ACHN (cell line): ENCODE measurements at regions not wholly inside any gene's neighbourhood (a gene's known extent, or its start where the extent isn't known, plus 50 kb on each side); places are given as distances from the start of the nearest gene placed in this dataset.
"Not testable (repeated sequence)": the region's sequence is repeated elsewhere in the genome, so short reads cannot be mapped to it uniquely, and the experiment has no call there.

Experiments
- DNase-seq: peaks from one replicate; pipeline ENCODE4 v3.0.0-alpha.2; 2015
- in situ Hi-C: cut with HindIII; loops from 2 replicates; pipeline ENCODE4 v1.10.0; 2017; ENCODE audit warnings: low sequenced_read_pairs, low pct_ligation_motif_present, low pct_unique_long_range_greater_than_20kb

DNA sequence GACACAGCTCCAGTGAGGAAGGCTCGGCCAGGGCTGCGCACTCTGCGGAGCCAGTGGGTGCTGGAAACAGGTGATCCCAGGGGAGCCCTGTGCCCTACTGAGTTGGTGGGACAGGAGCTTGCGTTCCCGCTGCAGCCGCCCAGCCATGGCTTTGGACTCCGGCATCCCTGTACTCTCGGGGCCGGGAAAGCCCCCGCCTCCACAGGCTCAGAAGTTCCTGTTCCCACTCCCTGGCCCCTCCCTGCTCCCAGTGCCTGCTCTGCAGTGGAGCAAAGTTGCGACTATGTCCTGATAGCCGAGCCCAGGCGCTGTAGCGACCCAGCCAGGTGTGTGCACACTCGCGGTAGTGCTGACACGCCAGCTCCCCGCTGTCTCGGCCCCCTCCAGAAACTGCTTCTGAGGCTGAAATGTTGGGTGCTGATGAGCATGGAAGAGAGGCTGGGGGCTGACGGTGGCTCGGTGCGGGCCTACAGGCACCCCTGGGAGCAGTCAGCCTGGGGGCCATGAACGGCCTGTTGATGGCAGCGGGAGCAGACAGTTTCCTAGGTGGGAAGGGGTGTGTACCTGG lies 344.6 kb upstream of the MGAT4C start:
- no peak for DNase-seq
- in situ Hi-C loops, result no loop called here

DNA sequence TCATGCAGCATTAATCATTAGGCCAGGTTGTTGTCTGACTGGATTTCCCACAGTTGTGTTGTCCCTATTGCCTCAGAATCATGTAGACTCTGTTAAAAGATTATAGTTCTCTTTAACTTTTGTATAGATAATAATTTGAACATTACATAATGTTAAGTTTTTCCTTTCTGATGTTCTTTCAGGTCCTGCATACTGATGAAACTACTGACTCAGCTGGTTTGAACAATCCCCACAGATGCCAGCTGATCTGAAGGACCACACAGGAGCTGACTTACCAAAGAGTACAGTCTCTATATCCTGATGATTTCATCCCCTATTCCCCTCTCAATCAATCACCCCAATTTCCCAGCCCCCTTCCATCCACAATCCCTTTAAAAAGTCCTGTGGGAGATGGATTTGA lies 341.2 kb upstream of the MGAT4C start:
- in situ Hi-C loops, result no loop called here
- no peak for DNase-seq

DNA sequence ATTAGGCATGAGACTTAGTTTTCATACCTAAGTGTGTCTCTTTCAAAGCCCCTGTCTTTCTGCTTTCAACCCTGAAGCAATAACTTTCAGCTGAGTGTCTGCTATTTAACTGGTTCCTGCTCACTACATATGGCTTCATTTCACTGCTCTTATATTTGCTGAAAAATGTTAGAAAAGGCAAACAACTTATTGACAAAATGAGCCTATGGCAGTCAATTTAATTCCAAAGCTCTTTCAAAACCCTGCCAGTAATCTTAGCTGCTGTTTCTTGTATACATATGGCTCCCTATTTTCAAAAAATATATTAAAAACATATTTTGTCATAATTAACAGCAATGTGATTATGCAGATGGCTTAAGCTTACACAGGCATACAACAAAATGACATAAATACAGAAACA lies 334.1 kb upstream of the MGAT4C start:
- in situ Hi-C loops, result no loop called here
- no peak for DNase-seq

GRCh38 chr12:86574143-86574542 lies 318.0 kb upstream of the MGAT4C start:
- DNase-seq, result no peak
- in situ Hi-C loops, result no loop called here

DNA sequence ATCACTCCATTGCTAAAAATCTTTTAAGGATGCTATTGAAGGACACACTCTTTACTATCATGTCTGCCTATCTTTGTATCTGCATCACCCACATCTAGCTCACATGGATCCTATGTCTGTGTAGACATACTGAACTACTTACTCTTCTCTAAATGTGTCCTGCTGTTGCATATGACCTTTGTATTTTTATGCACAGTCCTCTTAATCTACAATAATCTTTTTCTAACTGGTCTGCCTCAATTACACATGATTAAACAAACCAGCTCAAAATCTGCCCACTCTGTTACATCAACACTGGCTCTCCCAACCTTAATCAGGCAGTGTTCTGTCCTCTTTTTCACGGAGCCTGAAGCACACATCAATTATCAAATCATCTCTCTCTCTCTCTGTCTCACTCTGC lies 316.3 kb upstream of the MGAT4C start:
- DNase-seq, result no peak
- in situ Hi-C loops, result no loop called here

DNA sequence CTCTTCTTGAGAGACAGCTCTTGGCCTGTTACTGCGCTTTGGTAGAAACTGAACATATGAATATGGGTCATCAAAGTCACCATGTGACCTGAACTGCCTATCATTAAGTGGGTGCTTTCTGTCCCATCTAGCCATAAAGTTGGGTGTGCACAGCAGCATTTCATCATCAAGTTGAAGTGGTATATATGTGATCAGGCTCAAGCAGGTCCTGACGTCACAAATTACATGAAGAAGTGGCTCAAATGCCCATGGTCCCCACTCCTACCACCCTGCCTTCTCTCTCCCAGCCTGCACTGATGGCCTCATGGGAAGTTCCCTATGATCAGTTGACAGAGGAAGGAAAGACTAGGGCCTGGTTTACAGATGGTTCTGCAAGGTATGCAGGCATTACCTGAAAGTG lies 308.8 kb upstream of the MGAT4C start:
- no peak for DNase-seq
- in situ Hi-C loops, result no loop called here

DNA sequence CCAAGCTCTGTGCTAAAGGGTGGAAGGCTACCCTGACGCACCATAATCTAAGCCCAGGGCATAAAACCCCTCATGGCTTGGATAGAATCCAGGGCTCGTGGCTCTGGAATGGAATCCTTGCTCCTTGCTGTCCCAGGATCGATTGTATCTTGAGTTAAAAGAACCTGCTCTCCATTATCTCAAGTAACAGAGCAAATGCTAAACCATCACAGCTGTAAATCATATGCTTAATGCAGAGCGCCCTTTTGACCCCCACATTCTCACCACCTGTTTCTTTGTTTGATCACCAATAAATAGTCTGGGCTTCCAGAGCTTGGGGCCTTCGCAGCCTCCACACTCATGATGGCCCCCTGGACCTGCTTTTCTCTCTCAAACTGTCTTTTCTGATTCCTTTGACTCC lies 299.3 kb upstream of the MGAT4C start:
- DNase-seq, in situ Hi-C loops: not testable (repeated sequence)

DNA sequence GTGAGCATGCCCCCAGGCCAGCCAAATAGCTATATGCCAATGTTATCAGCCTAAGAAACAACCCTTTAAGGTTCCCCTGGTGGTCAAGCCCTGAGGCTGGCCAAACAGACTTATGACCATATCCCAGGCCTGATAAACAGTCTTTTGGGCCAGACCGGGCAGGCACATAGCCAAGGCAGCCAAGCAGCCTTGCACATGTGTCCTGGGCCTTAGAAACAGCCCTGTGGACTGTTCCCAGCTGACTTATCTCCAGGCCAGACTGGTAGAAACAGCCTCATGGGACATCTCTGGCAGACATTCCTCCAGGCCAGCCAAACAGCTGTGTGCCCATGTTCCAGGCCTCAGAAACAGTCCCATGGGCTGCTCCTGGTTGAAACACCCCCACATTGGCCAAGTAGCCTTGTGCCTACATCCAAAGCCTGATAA lies 295.0 kb upstream of the MGAT4C start:
- no peak for DNase-seq

GRCh38 chr12:86550218-86551145 lies 294.3 kb upstream of the MGAT4C start:
- in situ Hi-C loops, result no loop called here
- no peak for DNase-seq

More for the DNA sequence above, 295.0 kb upstream of the MGAT4C start:
- in situ Hi-C loops, result no loop called here

GRCh38 chr12:86543716-86544115 lies 287.5 kb upstream of the MGAT4C start:
- in situ Hi-C loops, result no loop called here
- DNase-seq, result no peak

- in situ Hi-C loops, result no loop called here
- DNase-seq, result no peak
These were observed 274.9 kb upstream of the MGAT4C start for GRCh38 chr12:86530996-86531655.

DNA sequence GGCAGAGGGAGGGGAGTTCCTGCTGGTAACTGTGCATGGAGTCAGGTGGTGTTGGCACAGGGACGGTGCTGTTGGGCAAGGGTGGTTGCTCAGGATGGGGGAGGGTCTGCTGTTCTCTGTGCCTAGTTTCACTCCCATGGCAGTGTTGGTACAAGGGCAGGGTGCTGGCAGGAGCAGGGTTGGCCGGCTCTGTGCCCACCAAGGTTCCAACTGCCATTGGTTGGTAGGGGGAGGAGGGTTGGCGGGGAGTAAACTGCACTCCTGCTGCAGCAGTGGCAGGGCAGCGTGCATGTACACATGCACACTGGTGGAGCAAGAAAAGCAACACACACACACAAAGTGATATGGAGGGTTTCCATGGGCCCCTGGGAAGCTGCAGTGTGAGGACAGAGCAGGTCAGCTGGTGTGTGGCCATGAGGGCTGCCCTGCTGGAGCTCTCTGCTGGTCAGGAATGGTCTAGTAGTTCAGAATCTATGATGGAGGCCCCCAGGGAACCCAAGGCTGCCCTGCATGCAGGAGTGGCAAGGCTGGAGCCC lies 269.9 kb upstream of the MGAT4C start:
- in situ Hi-C loops, result no loop called here
- DNase-seq, result no peak

DNA sequence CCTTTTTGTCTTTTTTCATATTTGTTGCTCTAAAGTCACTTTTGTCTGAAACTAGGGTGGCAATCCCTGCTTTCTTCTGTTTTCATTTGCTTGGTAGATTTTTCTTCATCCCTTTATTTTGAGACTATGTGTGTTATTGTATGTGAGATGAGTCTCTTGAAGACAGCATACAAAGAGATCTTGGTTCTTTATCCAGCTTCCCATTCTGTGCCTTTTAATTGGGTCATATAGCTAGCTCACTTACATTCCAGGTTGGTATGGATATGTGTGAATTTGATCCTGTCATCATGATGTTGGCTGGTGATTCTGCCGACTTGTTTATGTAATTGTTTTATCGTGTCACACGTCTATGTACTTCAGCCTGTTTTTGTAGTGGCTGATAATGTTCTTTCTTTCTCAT lies 267.7 kb upstream of the MGAT4C start:
- in situ Hi-C loops, result no loop called here
- DNase-seq, result no peak

DNA sequence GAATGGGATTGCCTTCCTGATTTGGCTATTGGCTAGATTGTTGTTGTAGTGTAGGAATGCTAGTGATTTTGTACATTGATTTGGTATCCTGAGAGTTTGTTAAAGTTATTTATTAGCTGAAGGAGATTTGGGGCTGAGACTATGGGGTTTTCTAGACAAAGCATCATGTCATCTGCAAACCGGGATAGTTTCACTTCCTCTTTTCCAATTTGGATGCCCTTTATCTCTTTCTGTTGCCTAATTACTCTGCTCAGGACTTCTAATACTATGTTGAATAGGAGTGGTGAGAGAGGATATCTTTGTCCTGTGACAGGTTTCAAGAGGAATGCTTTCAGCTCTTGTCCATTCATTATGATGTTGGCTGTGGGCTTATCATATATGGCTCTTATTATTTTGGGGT lies 265.7 kb upstream of the MGAT4C start:
- in situ Hi-C loops, result no loop called here
- DNase-seq, result no peak

DNA sequence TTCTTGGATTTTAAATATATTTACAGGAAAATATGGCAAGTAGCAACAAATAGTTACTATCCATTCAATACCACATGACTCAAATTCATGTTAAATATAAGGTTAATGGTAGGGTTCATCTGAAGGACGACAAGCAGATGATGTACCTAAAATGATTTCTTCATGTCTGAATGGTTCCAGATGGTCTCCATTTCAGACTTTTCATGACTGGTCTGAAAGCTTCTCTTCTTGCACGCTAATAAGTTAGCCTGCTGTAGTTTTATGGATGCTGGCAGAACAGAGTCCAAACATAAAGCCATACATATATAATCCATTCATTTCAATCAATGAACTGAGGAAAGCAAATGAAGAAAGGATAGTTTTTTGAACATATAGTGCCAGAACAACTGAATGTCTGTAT lies 257.0 kb upstream of the MGAT4C start:
- no peak for DNase-seq
- in situ Hi-C loops, result no loop called here

DNA sequence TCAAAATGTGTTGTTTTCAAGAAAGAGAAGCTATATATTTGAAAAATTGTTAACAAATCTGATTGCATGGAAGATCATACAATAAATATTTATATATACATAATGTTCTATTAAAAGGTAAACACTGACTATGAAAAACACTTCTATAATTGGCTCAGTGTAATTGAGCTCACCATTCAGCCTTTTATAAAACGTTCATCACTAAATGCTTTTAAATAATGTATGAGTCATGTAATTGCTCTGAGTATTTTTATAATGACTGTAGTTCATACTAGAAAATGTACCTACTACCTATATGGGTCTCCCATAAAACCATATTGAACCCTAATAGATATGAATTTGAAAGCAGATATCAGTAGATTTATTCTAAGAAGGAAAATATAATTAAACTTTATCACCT lies 240.4 kb upstream of the MGAT4C start:
- DNase-seq, result no peak
- in situ Hi-C loops, result no loop called here

GRCh38 chr12:86484473-86484872 lies 228.3 kb upstream of the MGAT4C start:
- in situ Hi-C loops, result no loop called here
- DNase-seq, result no peak

DNA sequence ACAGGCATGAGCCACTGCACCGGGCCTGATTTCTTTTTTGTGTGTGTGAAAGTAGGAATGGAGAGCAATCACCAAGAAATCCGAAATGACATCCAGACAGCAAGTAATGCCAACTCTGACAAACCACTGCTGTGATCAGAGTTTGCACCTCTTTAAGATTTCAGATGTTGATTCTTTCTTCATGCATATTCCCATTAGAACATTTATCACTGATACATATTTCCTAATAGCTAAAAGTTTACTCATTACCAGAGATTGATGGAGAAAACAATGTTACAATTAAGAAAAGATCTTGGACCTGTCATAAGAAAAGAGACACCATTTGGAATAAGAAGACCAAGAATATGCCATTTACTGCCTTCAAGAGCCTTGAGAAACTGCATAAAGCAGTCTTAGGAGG lies 217.0 kb upstream of the MGAT4C start:
- in situ Hi-C loops, result no loop called here
- DNase-seq, result no peak

DNA sequence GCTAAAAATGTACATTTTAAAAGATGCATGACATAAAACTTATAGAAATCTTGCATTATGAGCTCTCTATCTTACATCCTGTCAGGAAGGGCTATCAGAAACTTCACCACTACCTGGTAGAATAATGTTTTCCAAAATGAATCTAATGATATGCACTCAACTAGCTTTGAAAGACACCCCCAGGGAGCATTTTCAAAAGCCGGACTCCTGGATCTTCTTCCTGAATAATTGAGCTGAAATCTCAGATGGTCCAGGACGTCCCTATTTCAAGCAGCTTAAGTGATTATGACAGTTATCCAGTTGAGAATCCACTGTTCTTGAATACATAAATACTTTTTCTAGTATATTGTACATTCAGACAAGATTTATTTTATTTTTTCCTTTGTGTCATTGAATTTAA lies 200.6 kb upstream of the MGAT4C start:
- in situ Hi-C loops, result no loop called here
- no peak for DNase-seq
